H9 (cell line): ENCODE measurements at regions not wholly inside any gene's neighbourhood (a gene's known extent, or its start where the extent isn't known, plus 50 kb on each side); places are given as distances from the start of the nearest gene placed in this dataset.

Experiments used
- DNase-seq: peaks from one replicate; pipeline ENCODE4 v3.0.0-alpha.2; 2017
- H2AFZ ChIP-seq: one replicate; pipeline ENCODE4 v1.6.1; 2013; ENCODE audit warnings: mild to moderate bottlenecking, low read length, control low read depth, moderate library complexity
- H2AK5ac ChIP-seq: 2 replicates; pipeline ENCODE4 v1.6.1; 2013; ENCODE audit warnings: low read length, control low read depth, mixed read lengths; ENCODE audit not compliant: insufficient read length
- H2BK120ac ChIP-seq: one replicate; pipeline ENCODE4 v1.6.1; 2013; ENCODE audit warnings: low read depth, mild to moderate bottlenecking, low read length, control low read depth, inconsistent platforms; ENCODE audit not compliant: poor library complexity, severe bottlenecking
- H2BK12ac ChIP-seq: 2 replicates; pipeline ENCODE4 v1.6.1; 2013; ENCODE audit warnings: low read length, control low read depth, mixed read lengths, low read depth; ENCODE audit not compliant: insufficient read length
- H2BK15ac ChIP-seq: 2 replicates; pipeline ENCODE4 v1.6.1; 2013; ENCODE audit warnings: low read depth, low read length, control low read depth
- H2BK20ac ChIP-seq: one replicate; pipeline ENCODE4 v1.6.1; 2013; ENCODE audit warnings: low read depth, mild to moderate bottlenecking, low read length, control low read depth, inconsistent platforms; ENCODE audit not compliant: poor library complexity, severe bottlenecking
- H2BK5ac ChIP-seq: 2 replicates; pipeline ENCODE4 v1.6.1; 2013; ENCODE audit warnings: low read length, control low read depth, mixed read lengths; ENCODE audit not compliant: insufficient read length
- H3K14ac ChIP-seq: 2 replicates; pipeline ENCODE4 v1.6.1; 2013; ENCODE audit warnings: low read length, control low read depth; ENCODE audit not compliant: insufficient read depth
- H3K18ac ChIP-seq: 2 replicates; pipeline ENCODE4 v1.6.1; 2013; ENCODE audit warnings: low read depth, mild to moderate bottlenecking, mixed read lengths, low read length, control low read depth; ENCODE audit not compliant: insufficient read length
- H3K23ac ChIP-seq: 2 replicates; pipeline ENCODE4 v1.6.1; 2013; ENCODE audit warnings: low read length, control low read depth, mixed read lengths, low read depth; ENCODE audit not compliant: insufficient read length
- H3K23me2 ChIP-seq: 2 replicates; pipeline ENCODE4 v1.6.1; 2013; ENCODE audit warnings: low read depth, mild to moderate bottlenecking, mixed read lengths, low read length, control low read depth; ENCODE audit not compliant: insufficient read length, poor library complexity, severe bottlenecking
- H3K27ac ChIP-seq: 2 replicates; pipeline ENCODE4 v1.5.1; 2013; ENCODE audit warnings: low read length, control low read depth, mixed read lengths, low read depth; ENCODE audit not compliant: insufficient read length
- H3K27me3 ChIP-seq: 2 replicates; pipeline ENCODE4 v1.6.1; 2013; ENCODE audit warnings: low read length, control low read depth, inconsistent platforms; ENCODE audit not compliant: insufficient read depth
- H3K4ac ChIP-seq: 2 replicates; pipeline ENCODE4 v1.6.1; 2013; ENCODE audit warnings: low read depth, mild to moderate bottlenecking, control low read depth, inconsistent platforms, low read length, moderate library complexity
- H3K4me1 ChIP-seq: 2 replicates; pipeline ENCODE4 v1.6.1; 2013; ENCODE audit warnings: low read length, control low read depth, inconsistent platforms; ENCODE audit not compliant: insufficient read depth
- H3K4me2 ChIP-seq: 2 replicates; pipeline ENCODE4 v1.6.1; 2013; ENCODE audit warnings: low read length, control low read depth, mixed read lengths; ENCODE audit not compliant: insufficient read length, insufficient read depth
- H3K56ac ChIP-seq: 2 replicates; pipeline ENCODE4 v1.6.1; 2013; ENCODE audit warnings: low read depth, mild to moderate bottlenecking, mixed read lengths, low read length, control low read depth; ENCODE audit not compliant: insufficient read length
- H3K79me1 ChIP-seq: 2 replicates; pipeline ENCODE4 v1.6.1; 2013; ENCODE audit warnings: low read depth, mild to moderate bottlenecking, moderate library complexity, low read length, control low read depth, inconsistent platforms; ENCODE audit not compliant: insufficient read depth, poor library complexity, severe bottlenecking
- H3K79me2 ChIP-seq: 2 replicates; pipeline ENCODE4 v1.6.1; 2013; ENCODE audit warnings: low read length, control low read depth, inconsistent platforms; ENCODE audit not compliant: insufficient read depth
- H3K9ac ChIP-seq: 2 replicates; pipeline ENCODE4 v1.6.1; 2013; ENCODE audit warnings: low read length, control low read depth, mixed read lengths; ENCODE audit not compliant: insufficient read length; ENCODE audit errors: extremely low read depth
- H3K9me3 ChIP-seq: one replicate; pipeline ENCODE4 v1.6.1; 2013; ENCODE audit warnings: low read depth, low read length, inconsistent platforms; ENCODE audit not compliant: control insufficient read depth
- H3T11ph ChIP-seq: one replicate; pipeline ENCODE4 v1.6.1; 2013; ENCODE audit warnings: mild to moderate bottlenecking, low read length, control low read depth, inconsistent platforms
- H4K20me1 ChIP-seq: one replicate; pipeline ENCODE4 v1.6.1; 2013; ENCODE audit not compliant: control insufficient read depth, insufficient read length, insufficient read depth
- H4K5ac ChIP-seq: 2 replicates; pipeline ENCODE4 v1.6.1; 2013; ENCODE audit warnings: low read depth, mild to moderate bottlenecking, mixed read lengths, low read length, control low read depth; ENCODE audit not compliant: insufficient read length
- H4K8ac ChIP-seq: replicated peaks from 2 replicates; pipeline ENCODE4 v1.6.1; 2013; ENCODE audit warnings: low read length, control low read depth, mixed read lengths, low read depth; ENCODE audit not compliant: insufficient read length
- H4K91ac ChIP-seq: 2 replicates; pipeline ENCODE4 v1.6.1; 2013; ENCODE audit warnings: low read depth, mild to moderate bottlenecking, moderate library complexity, mixed read lengths, low read length, control low read depth; ENCODE audit not compliant: insufficient read length
- H3K27ac Mint-ChIP-seq, 3 experiments: 2 replicates in 2 of 3; 3 replicates in 1 of 3; pipeline ENCODE4 v1.8.0; 2020 to 2021; ENCODE audit warnings: mixed read lengths in 3 of 3, mild to moderate bottlenecking in 1 of 3, moderate library complexity in 1 of 3
- H3K27me3 Mint-ChIP-seq: 2 replicates; pipeline ENCODE4 v1.8.0; 2021; ENCODE audit warnings: low read depth, mild to moderate bottlenecking, moderate library complexity, mixed read lengths
- H3K36me3 Mint-ChIP-seq, 3 experiments: 2 replicates in 2 of 3; 3 replicates in 1 of 3; pipeline ENCODE4 v1.8.0; 2020 to 2021; ENCODE audit warnings: low read depth in 3 of 3, mixed read lengths in 3 of 3; ENCODE audit not compliant: insufficient read depth in 1 of 3
- H3K4me1 Mint-ChIP-seq, 2 experiments: 2 replicates each; pipeline ENCODE4 v1.8.0; 2020; ENCODE audit warnings: mixed read lengths in 2 of 2
- H3K4me3 Mint-ChIP-seq, 2 experiments: 2 replicates in 1 of 2; 3 replicates in 1 of 2; pipeline ENCODE4 v1.8.0; 2020 to 2021; ENCODE audit warnings: mild to moderate bottlenecking in 2 of 2, mixed read lengths in 2 of 2, moderate library complexity in 1 of 2
- H3K9me3 Mint-ChIP-seq, 2 experiments: 2 replicates in 1 of 2; 3 replicates in 1 of 2; pipeline ENCODE4 v1.8.0; 2020; ENCODE audit warnings: mild to moderate bottlenecking in 2 of 2, mixed read lengths in 2 of 2, moderate library complexity in 1 of 2
- CTCF ChIP-seq: fragments of 200-600 bp; sonication (generic); conservative IDR thresholded peaks from 3 replicates; pipeline ENCODE4 v1.8.0; 2021; ENCODE audit warnings: antibody characterized with exemption, mild to moderate bottlenecking
- WGBS: extraction: QIAGEN DNeasy Blood & Tissue Kit; methylation state at CpG from one replicate; pipeline ENCODE4 v1.1.7; 2013; ENCODE audit warnings: missing lambda C conversion rate, low lambda C conversion rate, mixed read lengths; ENCODE audit not compliant: insufficient read length; ENCODE audit errors: extremely low coverage; 5-methylcytosine and 5-hydroxymethylcytosine counted together

- Histone ChIP-seq H3K14ac (no peak overlapping the region), H3K23ac (no peak overlapping the region), H3K27me3 (no peaks in the 10 kb centered on the region), H2AK5ac (no peak overlapping the region), H3K23me2 (no peaks in the 10 kb centered on the region), H2BK5ac (no peak overlapping the region), H4K20me1 (no peaks in the 10 kb centered on the region), H3K4me2 (no peak overlapping the region), H2BK20ac (no peak overlapping the region), H3K4me1 (peaks cover 3% of the 10 kb centered on the region; the same call in 1 of the 2 replicates), H4K5ac (no peak overlapping the region), H3K4ac (no peak overlapping the region), H2BK120ac (no peak overlapping the region), H4K8ac (no peak overlapping the region), H4K91ac (no peak overlapping the region), H2BK12ac (no peak overlapping the region), H3K9ac (no peak overlapping the region), H3K56ac (no peak overlapping the region), H3K79me1 (no peaks in the 10 kb centered on the region), H2AFZ (no peak overlapping the region), H2BK15ac (no peak overlapping the region), H3K27ac (no peak overlapping the region), H3K79me2 (no peaks in the 10 kb centered on the region), H3K9me3 (no peaks in the 10 kb centered on the region), H3T11ph (no peak overlapping the region), H3K18ac (no peak overlapping the region)
- no peak for DNase-seq
- Mint-ChIP-seq H3K9me3 (peaks cover 0 to 2% of the 10 kb centered on the region in 2 experiments; a peak in 2 of 5 replicates), H3K27me3 (peaks cover 2% of the 10 kb centered on the region; the same call in 1 of the 2 replicates), H3K27ac (no peak overlapping the region), H3K4me3 (no peak overlapping the region), H3K4me1 (peaks cover 9 to 17% of the 10 kb centered on the region in 2 experiments), H3K36me3 (no peaks in the 10 kb centered on the region; a peak in 1 of 7 replicates)
- no CpG with 5 or more reads among the region's 4 CpGs for WGBS
- TF ChIP-seq CTCF, result no peak
Measured at GRCh38 chr10:88038268-88038667, 174.8 kb downstream of the PTEN start.
